GM12878 (cell line): ENCODE measurements at regions not wholly inside any gene's neighbourhood (a gene's known extent, or its start where the extent isn't known, plus 50 kb on each side); places are given as distances from the start of the nearest gene placed in this dataset.

ENCODE experiments used
- ATAC-seq: fragments of 200-7000 bp; cut with Tn5 transposase; 3 replicates; pipeline ENCODE4 v1.9.1; 2020; ENCODE audit warnings: mild to moderate bottlenecking, moderate library complexity
- BruUV-seq: library from RNA; stranded (reverse); fragments of 400-500 nt; replicated peaks from 2 replicates; lab custom pipeline; 2021; lab: Mats Ljungman, UMichigan
- CTCF ChIA-PET: fragments of 300-600 bp; sonication (Branson Sonifier 250); formaldehyde crosslinking; extraction: SDS; loops from one replicate; lab custom pipeline; 2021; ENCODE audit warnings: inconsistent platforms; lab: Yijun Ruan, JAX
- POLR2A ChIA-PET: fragments of 350-600 bp; formaldehyde crosslinking; extraction: SDS; loops from one replicate; lab custom pipeline; 2021; ENCODE audit warnings: inconsistent platforms; lab: Charles Lee
- RAD21 ChIA-PET: fragments of 300-600 bp; sonication (Branson Sonifier 250); formaldehyde crosslinking; loops from one replicate; lab custom pipeline; 2023; ENCODE audit warnings: antibody characterized with exemption; ENCODE audit not compliant: unreplicated experiment; lab: Charles Lee
- SMC1A ChIA-PET: fragments of 300-600 bp; sonication (Branson Sonifier 250); formaldehyde crosslinking; loops from one replicate; lab custom pipeline; 2023; ENCODE audit not compliant: unreplicated experiment, uncharacterized antibody; lab: Charles Lee
- DNase-seq: peaks from one replicate; pipeline ENCODE4 v3.0.0-alpha.2; 2011; ENCODE audit warnings: low read depth, low spot score
- FAIRE-seq: peaks from 3 replicates; lab custom pipeline; 2011; peaks lifted over from hg19 to GRCh38; lab: Jason Lieb, UNC
- H2AFZ ChIP-seq: 2 replicates; pipeline ENCODE4 v1.6.0; 2011; ENCODE audit warnings: low read depth, low read length, control low read depth; ENCODE audit not compliant: control insufficient read depth
- H3K27ac ChIP-seq: 2 replicates; pipeline ENCODE4 v1.5.1; 2011; ENCODE audit warnings: control low read depth; ENCODE audit not compliant: control insufficient read depth, insufficient read depth
- H3K27me3 ChIP-seq, 2 experiments: replicated peaks in 1 of 2; 2 replicates each; pipeline versions ENCODE4 v1.6.0 to v1.6.1; 2011; ENCODE audit warnings: low read length in 1 of 2; ENCODE audit not compliant: control insufficient read depth in 2 of 2, insufficient read depth in 2 of 2
- H3K36me3 ChIP-seq, 2 experiments: 2 replicates each; pipeline ENCODE4 v1.5.1; 2011; ENCODE audit warnings: low read length in 1 of 2; ENCODE audit not compliant: control insufficient read depth in 2 of 2, insufficient read depth in 2 of 2
- H3K4me1 ChIP-seq: 2 replicates; pipeline ENCODE4 v1.6.1; 2011; ENCODE audit warnings: mild to moderate bottlenecking, low read length, moderate library complexity, mixed read lengths; ENCODE audit not compliant: control insufficient read depth, insufficient read depth
- H3K4me2 ChIP-seq: 2 replicates; pipeline ENCODE4 v1.6.0; 2011; ENCODE audit warnings: control low read depth; ENCODE audit not compliant: control insufficient read depth, insufficient read depth
- H3K4me3 ChIP-seq: fragments of 200-600 bp; sonication (generic); 2 replicates; pipeline ENCODE4 v1.5.1; 2016
- H3K79me2 ChIP-seq: 2 replicates; pipeline ENCODE4 v1.6.0; 2011; ENCODE audit warnings: low read length; ENCODE audit not compliant: control insufficient read depth, insufficient read depth
- H3K9ac ChIP-seq: 2 replicates; pipeline ENCODE4 v1.8.0; 2011; ENCODE audit warnings: low read length, control low read depth, mixed read lengths; ENCODE audit not compliant: control insufficient read depth, insufficient read depth
- H3K9me3 ChIP-seq: replicated peaks from 3 replicates; pipeline ENCODE4 v1.5.1; 2011; ENCODE audit warnings: mild to moderate bottlenecking, low read length; ENCODE audit not compliant: control insufficient read depth, insufficient read depth
- H4K20me1 ChIP-seq: 2 replicates; pipeline ENCODE4 v1.6.0; 2011; ENCODE audit not compliant: control insufficient read depth, insufficient read depth
- BACH1 ChIP-seq: fragments of 450-650 bp; IDR thresholded peaks from 2 replicates; pipeline ENCODE4 v1.6.1; 2017; ENCODE audit warnings: mild to moderate bottlenecking, borderline replicate concordance
- BRCA1 ChIP-seq: IDR thresholded peaks from 2 replicates; pipeline ENCODE4 v1.6.1; 2011; ENCODE audit warnings: low read depth, low read length, improper control_type of control experiment
- ESRRA ChIP-seq: IDR thresholded peaks from 2 replicates; pipeline ENCODE4 v1.6.1; 2012; ENCODE audit warnings: mild to moderate bottlenecking, low read length, improper control_type of control experiment
- HCFC1 ChIP-seq: fragments of 150-350 bp; IDR thresholded peaks from 2 replicates; pipeline ENCODE4 v1.6.1; 2014; ENCODE audit warnings: low read length
- IKZF2 ChIP-seq, 2 experiments: fragments of 450-650 bp; IDR thresholded peaks; 2 replicates each; pipeline ENCODE4 v1.6.1; 2017; ENCODE audit warnings: mild to moderate bottlenecking in 2 of 2, moderate library complexity in 2 of 2
- IRF4 ChIP-seq: IDR thresholded peaks from 2 replicates; pipeline ENCODE4 v1.6.1; 2011; ENCODE audit warnings: low read depth, low read length
- NR2C2 ChIP-seq: IDR thresholded peaks from 2 replicates; pipeline ENCODE4 v1.6.1; 2011; ENCODE audit warnings: borderline replicate concordance, low read depth; ENCODE audit not compliant: control insufficient read depth, insufficient read length
- SP1 ChIP-seq: IDR thresholded peaks from one replicate; pipeline ENCODE4 v1.6.1; 2011; ENCODE audit warnings: low read depth, low read length
- STAT1 ChIP-seq: fragments of 450-650 bp; conservative IDR thresholded peaks from 2 replicates; pipeline ENCODE4 v1.6.1; 2014; ENCODE audit warnings: antibody characterized with exemption, mild to moderate bottlenecking
- SUPT20H ChIP-seq: IDR thresholded peaks from 2 replicates; pipeline ENCODE4 v1.6.1; 2011; ENCODE audit warnings: low read depth, mild to moderate bottlenecking, low read length, moderate library complexity, borderline replicate concordance; ENCODE audit not compliant: control insufficient read depth
- YBX1 ChIP-seq: fragments of 450-650 bp; IDR thresholded peaks from 2 replicates; pipeline ENCODE4 v1.6.1; 2016; ENCODE audit warnings: antibody characterized with exemption
- WGBS: methylation state at CpG from one replicate; pipeline ENCODE4 v1.1.6; 2016; ENCODE audit warnings: low lambda C conversion rate; ENCODE audit not compliant: insufficient replicate concordance, insufficient coverage; ENCODE audit errors: missing lambda C conversion rate; 5-methylcytosine and 5-hydroxymethylcytosine counted together
- in situ Hi-C: fragments of 300-500 bp; cut with MboI; formaldehyde crosslinking; loops from 9 replicates; pipeline ENCODE4 v1.14.3; 2018; ENCODE audit warnings: mixed read lengths
- intact Hi-C: fragments of 100-400 bp; cut with micrococcal nuclease; formaldehyde crosslinking; loops from one replicate; pipeline ENCODE4 v1.14.2; 2022; ENCODE audit not compliant: unreplicated experiment
- TF ChIP-seq, protein P1 (sequence below): IDR thresholded peaks from 2 replicates; pipeline ENCODE4 v1.6.1; 2012; ENCODE audit warnings: low read depth, low read length, improper control_type of control experiment
- TF ChIP-seq, protein P2 (sequence below): fragments of 150-350 bp; IDR thresholded peaks from 2 replicates; pipeline ENCODE4 v1.6.1; 2016; ENCODE audit warnings: low read depth, low read length

DNA sequence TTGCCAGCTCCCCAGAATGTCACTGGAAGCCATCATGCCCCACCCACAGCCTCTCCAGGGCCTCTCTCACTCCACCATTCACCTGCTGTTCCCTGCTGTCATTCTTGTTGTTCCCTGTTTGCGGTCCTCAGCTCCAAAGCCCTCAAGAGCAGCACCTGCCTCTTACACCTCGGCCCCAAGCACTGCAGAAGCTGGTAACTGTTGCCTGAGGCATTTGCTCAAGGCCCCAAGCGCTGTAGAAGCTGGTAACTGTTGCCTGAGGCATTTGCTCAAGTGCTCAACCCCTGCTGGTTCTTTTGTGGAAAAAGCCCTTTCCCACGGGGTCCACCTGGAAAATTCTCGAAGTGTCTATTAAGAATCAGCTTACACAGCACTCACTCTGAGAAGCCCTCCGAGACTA is 78.0 kb downstream of the ARL6IP4 start:
- H3K9ac ChIP-seq: no peak overlapping the region
- no peak overlapping the region for H3K4me3 ChIP-seq
- H3K9me3 ChIP-seq: no peaks in the 10 kb centered on the region
- TF ChIP-seq BACH1: no peak
- TF ChIP-seq, protein P1, sequence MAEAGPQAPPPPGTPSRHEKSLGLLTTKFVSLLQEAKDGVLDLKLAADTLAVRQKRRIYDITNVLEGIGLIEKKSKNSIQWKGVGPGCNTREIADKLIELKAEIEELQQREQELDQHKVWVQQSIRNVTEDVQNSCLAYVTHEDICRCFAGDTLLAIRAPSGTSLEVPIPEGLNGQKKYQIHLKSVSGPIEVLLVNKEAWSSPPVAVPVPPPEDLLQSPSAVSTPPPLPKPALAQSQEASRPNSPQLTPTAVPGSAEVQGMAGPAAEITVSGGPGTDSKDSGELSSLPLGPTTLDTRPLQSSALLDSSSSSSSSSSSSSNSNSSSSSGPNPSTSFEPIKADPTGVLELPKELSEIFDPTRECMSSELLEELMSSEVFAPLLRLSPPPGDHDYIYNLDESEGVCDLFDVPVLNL: no peak
- no peak for TF ChIP-seq SUPT20H
- TF ChIP-seq HCFC1: no peak
- TF ChIP-seq ESRRA: no peak
- no peak for TF ChIP-seq IKZF2 (IDR thresholded peaks at IDR 0.05)
- no peak for TF ChIP-seq NR2C2
- no peak for TF ChIP-seq YBX1
- TF ChIP-seq, protein P2, sequence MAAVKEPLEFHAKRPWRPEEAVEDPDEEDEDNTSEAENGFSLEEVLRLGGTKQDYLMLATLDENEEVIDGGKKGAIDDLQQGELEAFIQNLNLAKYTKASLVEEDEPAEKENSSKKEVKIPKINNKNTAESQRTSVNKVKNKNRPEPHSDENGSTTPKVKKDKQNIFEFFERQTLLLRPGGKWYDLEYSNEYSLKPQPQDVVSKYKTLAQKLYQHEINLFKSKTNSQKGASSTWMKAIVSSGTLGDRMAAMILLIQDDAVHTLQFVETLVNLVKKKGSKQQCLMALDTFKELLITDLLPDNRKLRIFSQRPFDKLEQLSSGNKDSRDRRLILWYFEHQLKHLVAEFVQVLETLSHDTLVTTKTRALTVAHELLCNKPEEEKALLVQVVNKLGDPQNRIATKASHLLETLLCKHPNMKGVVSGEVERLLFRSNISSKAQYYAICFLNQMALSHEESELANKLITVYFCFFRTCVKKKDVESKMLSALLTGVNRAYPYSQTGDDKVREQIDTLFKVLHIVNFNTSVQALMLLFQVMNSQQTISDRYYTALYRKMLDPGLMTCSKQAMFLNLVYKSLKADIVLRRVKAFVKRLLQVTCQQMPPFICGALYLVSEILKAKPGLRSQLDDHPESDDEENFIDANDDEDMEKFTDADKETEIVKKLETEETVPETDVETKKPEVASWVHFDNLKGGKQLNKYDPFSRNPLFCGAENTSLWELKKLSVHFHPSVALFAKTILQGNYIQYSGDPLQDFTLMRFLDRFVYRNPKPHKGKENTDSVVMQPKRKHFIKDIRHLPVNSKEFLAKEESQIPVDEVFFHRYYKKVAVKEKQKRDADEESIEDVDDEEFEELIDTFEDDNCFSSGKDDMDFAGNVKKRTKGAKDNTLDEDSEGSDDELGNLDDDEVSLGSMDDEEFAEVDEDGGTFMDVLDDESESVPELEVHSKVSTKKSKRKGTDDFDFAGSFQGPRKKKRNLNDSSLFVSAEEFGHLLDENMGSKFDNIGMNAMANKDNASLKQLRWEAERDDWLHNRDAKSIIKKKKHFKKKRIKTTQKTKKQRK: no peak
- TF ChIP-seq SP1: no peak
- TF ChIP-seq STAT1: no peak
- no peak for TF ChIP-seq IRF4
- TF ChIP-seq BRCA1: no peak
- H3K36me3 ChIP-seq: no peaks in the 10 kb centered on the region; a peak in 1 of 4 replicates
- no peaks in the 10 kb centered on the region for H3K27me3 ChIP-seq
- H3K79me2 ChIP-seq: no peaks in the 10 kb centered on the region
- ChIA-PET SMC1A (interaction anchor here (0.8 to 1.7 kb wide), 5 partner anchors 9 to 26 kb away, joined by 3 to 8 read pairs (median 3); no protein-coding TSS in a partner anchor), CTCF (interaction anchor here (1.4 kb wide), 1 partner anchor 180 kb away, joined by 6 read pairs; no protein-coding TSS in a partner anchor), RAD21 (no interaction called here), POLR2A (no interaction called here)
- in situ Hi-C loops: no loop called here
- FAIRE-seq: no peak
- no TSS peak for BruUV-seq
- H3K27ac ChIP-seq: no peak overlapping the region
- H3K4me1 ChIP-seq: peaks cover 15% of the 10 kb centered on the region
- no peak overlapping the region for H2AFZ ChIP-seq
- H4K20me1 ChIP-seq: no peaks in the 10 kb centered on the region
- intact Hi-C loops: no loop called here
- DNase-seq: no peak
- ATAC-seq: no peak
- no peak overlapping the region for H3K4me2 ChIP-seq
- 24% methylated on average over 6 of the region's 6 CpGs for WGBS
